ENCODE measurements at regions not wholly inside any gene's neighbourhood (a gene's known extent, or its start where the extent isn't known, plus 50 kb on each side); places are given as distances from the start of the nearest gene placed in this dataset.

GRCh38 chr5:82416512-82416911, 138.4 kb upstream of the RPS23 start:
- Histone ChIP-seq H3K4me3 (ENCODE audit: extremely low read depth in 1 of 4, insufficient read depth in 2 of 4, low read depth in 3 of 4, low read length in 4 of 4) (no peak overlapping the region), H3K9ac (replicated peaks in 1 of 4; ENCODE audit: extremely low read depth in 1 of 4, low read depth in 3 of 4, low read length in 3 of 4) (no peak overlapping the region), H3K36me3 (ENCODE audit: control insufficient read depth in 2 of 4, insufficient read depth in 4 of 4, low read length in 3 of 4) (no peaks in the 10 kb centered on the region), H2BK5ac (ENCODE audit: low read depth, low read length) (no peak overlapping the region), H3K18ac (ENCODE audit: extremely low read depth, low read length) (no peak overlapping the region), H2AFZ (ENCODE audit: low read length) (no peak overlapping the region), H3K23me2 (ENCODE audit: low read depth, low read length) (no peaks in the 10 kb centered on the region), H3K79me2 (ENCODE audit: control insufficient read depth in 1 of 2, insufficient read depth in 2 of 2, low read length in 2 of 2) (no peaks in the 10 kb centered on the region), H2BK20ac (ENCODE audit: low read length) (no peak overlapping the region), H3K56ac (replicated peaks; ENCODE audit: insufficient read length, low read depth, low read length) (no peak overlapping the region), H3K4ac (replicated peaks; ENCODE audit: insufficient read length, low read depth, low read length) (no peak overlapping the region), H3K27me3 (replicated peaks in 1 of 4; ENCODE audit: control insufficient read depth in 3 of 4, extremely low read depth in 1 of 4, insufficient read depth in 3 of 4, low read length in 3 of 4) (no peaks in the 10 kb centered on the region), H2BK12ac (ENCODE audit: low read depth, low read length) (no peak overlapping the region), H2BK15ac (ENCODE audit: low read length) (no peak overlapping the region), H2BK120ac (replicated peaks; ENCODE audit: low read depth, low read length) (no peak overlapping the region), H3K79me1 (ENCODE audit: low read depth, low read length) (no peaks in the 10 kb centered on the region), H4K20me1 (replicated peaks in 1 of 2; ENCODE audit: control insufficient read depth in 1 of 2, insufficient read depth in 2 of 2, low read length in 2 of 2) (no peaks in the 10 kb centered on the region), H3K27ac (ENCODE audit: low read depth, low read length) (no peak overlapping the region), H4K91ac (replicated peaks; ENCODE audit: insufficient read length, low read length) (no peak overlapping the region), H4K5ac (ENCODE audit: insufficient read length, low read depth, low read length) (no peak overlapping the region), H3K9me3 (ENCODE audit: insufficient read depth in 2 of 2, low read depth in 1 of 2, low read length in 1 of 2) (no peaks in the 10 kb centered on the region), H4K8ac (ENCODE audit: extremely low read depth, insufficient read depth, low read length) (no peak overlapping the region), H3K23ac (ENCODE audit: insufficient read length) (no peak overlapping the region), H3K4me1 (replicated peaks in 1 of 4; ENCODE audit: control insufficient read depth in 3 of 4, insufficient read depth in 4 of 4, low read length in 3 of 4) (peaks cover 0 to 9% (median 1%) of the 10 kb centered on the region in 4 experiments; a peak in 2 of 7 replicates), H2AK5ac (ENCODE audit: low read depth, low read length) (no peak overlapping the region), H3K14ac (ENCODE audit: insufficient read length) (no peak overlapping the region), H3K4me2 (ENCODE audit: insufficient read depth in 1 of 2, low read depth in 2 of 2, low read length in 2 of 2) (no peak overlapping the region)
- POLR2A ChIA-PET (ENCODE audit: partially characterized antibody): no interaction called here
- DNase-seq (ENCODE audit: low read depth in 1 of 2, low spot score in 2 of 2) (no peak), FAIRE-seq (no peak)
- CTCF ChIA-PET (ENCODE audit: partially characterized antibody): interaction anchor here (0.7 kb wide), 2 partner anchors 465 to 544 kb away, joined by 3 to 4 read pairs; no protein-coding TSS in a partner anchor
- TF ChIP-seq, protein P1, sequence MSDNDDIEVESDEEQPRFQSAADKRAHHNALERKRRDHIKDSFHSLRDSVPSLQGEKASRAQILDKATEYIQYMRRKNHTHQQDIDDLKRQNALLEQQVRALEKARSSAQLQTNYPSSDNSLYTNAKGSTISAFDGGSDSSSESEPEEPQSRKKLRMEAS (IDR thresholded peaks at IDR 0.05): no peak
- TF ChIP-seq SAP30 (IDR thresholded peaks at IDR 0.05; ENCODE audit: insufficient read depth, insufficient replicate concordance, low read length): no peak
- no peak for TF ChIP-seq GABPA (IDR thresholded peaks at IDR 0.05; ENCODE audit: borderline replicate concordance, insufficient read depth, low read length)
- no peak for TF ChIP-seq SP4 (IDR thresholded peaks at IDR 0.05; ENCODE audit: low read length)
- TF ChIP-seq TEAD4 (IDR thresholded peaks at IDR 0.05; ENCODE audit: low read depth, low read length): no peak
- TF ChIP-seq SP2 (IDR thresholded peaks at IDR 0.05; ENCODE audit: low read length): no peak
- TF ChIP-seq EZH2 (IDR thresholded peaks at IDR 0.05; ENCODE audit: low read depth, low read length, severe bottlenecking): no peak
- no peak for TF ChIP-seq HDAC6 (IDR thresholded peaks at IDR 0.05; ENCODE audit: low read depth, low read length)
- no peak for TF ChIP-seq ZNF274 (IDR thresholded peaks at IDR 0.05; ENCODE audit: borderline replicate concordance, extremely low read depth, low read length)
- TF ChIP-seq PHF8 (conservative IDR thresholded peaks at IDR 0.05; ENCODE audit: low read depth, low read length): no peak
- TF ChIP-seq JUND (IDR thresholded peaks at IDR 0.05; ENCODE audit: low read length): no peak
- no peak for TF ChIP-seq HDAC2 (IDR thresholded peaks at IDR 0.05; ENCODE audit: borderline replicate concordance in 1 of 2, low read depth in 2 of 2, low read length in 2 of 2)
- no peak for TF ChIP-seq KDM4A (IDR thresholded peaks at IDR 0.05; ENCODE audit: low read depth, low read length, severe bottlenecking)
- 62% methylated on average over 4 of the region's 4 CpGs; no CpG with 5 or more reads in 1 of the 2 experiments for WGBS, 2 experiments (ENCODE audit: extremely low coverage in 1 of 2, insufficient coverage in 1 of 2, insufficient read length in 1 of 2, insufficient replicate concordance in 2 of 2, low coverage in 1 of 2, low lambda C conversion rate in 2 of 2, missing lambda C conversion rate in 1 of 2)

All from H1 (cell line).